ENCODE measurements at regions not wholly inside any gene's neighbourhood (a gene's known extent, or its start where the extent isn't known, plus 50 kb on each side); places are given as distances from the start of the nearest gene placed in this dataset.

GRCh38 chr2:42115588-42115987 is 53.6 kb upstream of the EML4 start:
- TF ChIP-seq POLR2A (IDR thresholded peaks at IDR 0.05) (no peak), CTCF (IDR thresholded peaks at IDR 0.05 in 4 of 5, conservative IDR thresholded peaks at IDR 0.05 in 1 of 5) (no peak)

All from gastrocnemius medialis (tissue), 4 donors.